WTC11 (cell line): ENCODE measurements at regions not wholly inside any gene's neighbourhood (a gene's known extent, or its start where the extent isn't known, plus 50 kb on each side); places are given as distances from the start of the nearest gene placed in this dataset.

Experiments
- ATAC-seq: fragments of 200-7000 bp; cut with Tn5 transposase; 2 replicates; pipeline ENCODE4 v1.10.0; 2021; ENCODE audit warnings: mild to moderate bottlenecking, moderate library complexity
- CTCF ChIA-PET: fragments of 300-600 bp; sonication (Branson Sonifier 250); formaldehyde crosslinking; loops from one replicate; lab custom pipeline; 2021; ENCODE audit warnings: antibody characterized with exemption; lab: Charles Lee
- POLR2A ChIA-PET: fragments of 350-600 bp; sonication (Branson Sonifier 250); formaldehyde crosslinking; loops from one replicate; lab custom pipeline; 2021; ENCODE audit warnings: antibody characterized with exemption; lab: Charles Lee
- DNase-seq: peaks from one replicate; pipeline ENCODE4 v3.0.0; 2021; ENCODE audit warnings: low spot score
- H3K27ac Mint-ChIP-seq: 2 replicates; pipeline ENCODE4 v1.8.0; 2021; ENCODE audit warnings: mixed read lengths
- H3K27me3 Mint-ChIP-seq: 2 replicates; pipeline ENCODE4 v1.8.0; 2021; ENCODE audit warnings: low read depth, mild to moderate bottlenecking, moderate library complexity, mixed read lengths
- H3K36me3 Mint-ChIP-seq: 2 replicates; pipeline ENCODE4 v1.8.0; 2021; ENCODE audit warnings: mixed read lengths
- H3K4me1 Mint-ChIP-seq: 2 replicates; pipeline ENCODE4 v1.8.0; 2022; ENCODE audit warnings: mixed read lengths
- H3K4me3 Mint-ChIP-seq: 2 replicates; pipeline ENCODE4 v1.8.0; 2021; ENCODE audit warnings: mild to moderate bottlenecking, moderate library complexity, mixed read lengths
- H3K9me3 Mint-ChIP-seq: 2 replicates; pipeline ENCODE4 v1.8.0; 2021; ENCODE audit warnings: mixed read lengths
- ATF1 ChIP-seq: sonication (generic); formaldehyde crosslinking; IDR thresholded peaks from 2 replicates; pipeline ENCODE4 v1.8.1; 2023; ENCODE audit warnings: mild to moderate bottlenecking, moderate library complexity, missing genetic modification reagents
- CREM ChIP-seq: sonication (generic); formaldehyde crosslinking; IDR thresholded peaks from 2 replicates; pipeline ENCODE4 v1.8.1; 2022; ENCODE audit warnings: mild to moderate bottlenecking, missing genetic modification reagents, moderate library complexity
- FOXK1 ChIP-seq: sonication (generic); formaldehyde crosslinking; IDR thresholded peaks from 2 replicates; pipeline ENCODE4 v1.8.0; 2022; ENCODE audit warnings: mild to moderate bottlenecking, moderate library complexity, missing genetic modification reagents
- GTF2I ChIP-seq: fragments of 250-450 bp; sonication (Bioruptor Pico); conservative IDR thresholded peaks from 2 replicates; pipeline ENCODE4 v1.4.0; 2021; ENCODE audit warnings: mild to moderate bottlenecking
- MYBL2 ChIP-seq: sonication (generic); formaldehyde crosslinking; IDR thresholded peaks from 2 replicates; pipeline ENCODE4 v1.8.1; 2023; ENCODE audit warnings: mild to moderate bottlenecking, moderate library complexity, missing genetic modification reagents
- SMAD3 ChIP-seq: sonication (generic); formaldehyde crosslinking; IDR thresholded peaks from 2 replicates; pipeline ENCODE4 v1.8.0; 2022; ENCODE audit warnings: missing genetic modification reagents, mild to moderate bottlenecking, borderline replicate concordance
- TEAD4 ChIP-seq: sonication (generic); formaldehyde crosslinking; IDR thresholded peaks from 2 replicates; pipeline ENCODE4 v1.8.0; 2022; ENCODE audit warnings: mild to moderate bottlenecking, missing genetic modification reagents
- ZNF263 ChIP-seq: sonication (generic); formaldehyde crosslinking; IDR thresholded peaks from 2 replicates; pipeline ENCODE4 v1.8.1; 2022; ENCODE audit warnings: low read depth, mild to moderate bottlenecking, moderate library complexity, missing genetic modification reagents
- ZNF317 ChIP-seq: sonication (generic); formaldehyde crosslinking; IDR thresholded peaks from 2 replicates; pipeline ENCODE4 v1.8.1; 2023; ENCODE audit warnings: low read depth, mild to moderate bottlenecking, moderate library complexity, missing genetic modification reagents, borderline replicate concordance
- ZNF423 ChIP-seq: fragments of 250-450 bp; sonication (Bioruptor Pico); IDR thresholded peaks from 2 replicates; pipeline ENCODE4 v2.1.2; 2022; ENCODE audit warnings: mild to moderate bottlenecking, moderate library complexity
- TF ChIP-seq, protein P1 (sequence below): sonication (generic); formaldehyde crosslinking; IDR thresholded peaks from 2 replicates; pipeline ENCODE4 v1.8.1; 2022; ENCODE audit warnings: mild to moderate bottlenecking, missing genetic modification reagents, moderate library complexity, borderline replicate concordance
- TF ChIP-seq, protein P2 (sequence below): sonication (generic); formaldehyde crosslinking; IDR thresholded peaks from 2 replicates; pipeline ENCODE4 v1.8.1; 2023; ENCODE audit warnings: mild to moderate bottlenecking, moderate library complexity, missing genetic modification reagents
- TF ChIP-seq, protein P3 (sequence below): sonication (generic); formaldehyde crosslinking; IDR thresholded peaks from 2 replicates; pipeline ENCODE4 v1.8.0; 2023; ENCODE audit warnings: missing genetic modification reagents, mild to moderate bottlenecking, borderline replicate concordance
- TF ChIP-seq, protein P4 (sequence below): fragments of 250-450 bp; sonication (Bioruptor Pico); IDR thresholded peaks from 2 replicates; pipeline ENCODE4 v1.9.0; 2021; ENCODE audit warnings: mild to moderate bottlenecking
- TF ChIP-seq, protein P5 (sequence below): sonication (generic); formaldehyde crosslinking; IDR thresholded peaks from 2 replicates; pipeline ENCODE4 v1.8.1; 2023; ENCODE audit warnings: mild to moderate bottlenecking, missing genetic modification reagents

DNA sequence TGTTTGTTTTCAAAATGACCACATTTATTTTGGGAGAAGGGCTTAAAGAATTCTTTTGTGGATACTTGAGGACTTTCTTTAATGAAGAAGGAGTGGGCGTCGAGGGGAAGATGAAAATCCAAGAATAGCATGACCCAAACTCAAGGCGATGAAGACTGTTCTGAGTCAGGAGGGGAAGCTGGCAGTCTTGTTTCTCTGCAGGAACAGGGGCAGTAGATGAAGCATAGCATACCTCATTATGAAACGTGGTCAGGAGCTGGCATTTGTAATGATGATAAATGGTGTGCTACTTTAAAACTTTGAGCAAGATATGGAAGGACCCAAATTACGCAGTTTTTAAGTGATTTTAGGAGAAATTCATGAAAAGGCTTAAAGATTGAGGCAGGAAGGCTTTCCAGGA, 549.0 kb downstream of the IGSF11 start (continued):
- TF ChIP-seq, protein P1, sequence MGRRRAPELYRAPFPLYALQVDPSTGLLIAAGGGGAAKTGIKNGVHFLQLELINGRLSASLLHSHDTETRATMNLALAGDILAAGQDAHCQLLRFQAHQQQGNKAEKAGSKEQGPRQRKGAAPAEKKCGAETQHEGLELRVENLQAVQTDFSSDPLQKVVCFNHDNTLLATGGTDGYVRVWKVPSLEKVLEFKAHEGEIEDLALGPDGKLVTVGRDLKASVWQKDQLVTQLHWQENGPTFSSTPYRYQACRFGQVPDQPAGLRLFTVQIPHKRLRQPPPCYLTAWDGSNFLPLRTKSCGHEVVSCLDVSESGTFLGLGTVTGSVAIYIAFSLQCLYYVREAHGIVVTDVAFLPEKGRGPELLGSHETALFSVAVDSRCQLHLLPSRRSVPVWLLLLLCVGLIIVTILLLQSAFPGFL (CRISPR knock-in tag) = no peak
- TF ChIP-seq ATF1 (CRISPR knock-in tag) (no peak), SMAD3 (CRISPR knock-in tag) (no peak), GTF2I (CRISPR knock-in tag) (no peak)
- TF ChIP-seq, protein P2, sequence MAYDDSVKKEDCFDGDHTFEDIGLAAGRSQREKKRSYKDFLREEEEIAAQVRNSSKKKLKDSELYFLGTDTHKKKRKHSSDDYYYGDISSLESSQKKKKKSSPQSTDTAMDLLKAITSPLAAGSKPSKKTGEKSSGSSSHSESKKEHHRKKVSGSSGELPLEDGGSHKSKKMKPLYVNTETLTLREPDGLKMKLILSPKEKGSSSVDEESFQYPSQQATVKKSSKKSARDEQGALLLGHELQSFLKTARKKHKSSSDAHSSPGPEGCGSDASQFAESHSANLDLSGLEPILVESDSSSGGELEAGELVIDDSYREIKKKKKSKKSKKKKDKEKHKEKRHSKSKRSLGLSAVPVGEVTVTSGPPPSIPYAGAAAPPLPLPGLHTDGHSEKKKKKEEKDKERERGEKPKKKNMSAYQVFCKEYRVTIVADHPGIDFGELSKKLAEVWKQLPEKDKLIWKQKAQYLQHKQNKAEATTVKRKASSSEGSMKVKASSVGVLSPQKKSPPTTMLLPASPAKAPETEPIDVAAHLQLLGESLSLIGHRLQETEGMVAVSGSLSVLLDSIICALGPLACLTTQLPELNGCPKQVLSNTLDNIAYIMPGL = no peak
- TF ChIP-seq, all 79 proteins: peak for 0

DNA sequence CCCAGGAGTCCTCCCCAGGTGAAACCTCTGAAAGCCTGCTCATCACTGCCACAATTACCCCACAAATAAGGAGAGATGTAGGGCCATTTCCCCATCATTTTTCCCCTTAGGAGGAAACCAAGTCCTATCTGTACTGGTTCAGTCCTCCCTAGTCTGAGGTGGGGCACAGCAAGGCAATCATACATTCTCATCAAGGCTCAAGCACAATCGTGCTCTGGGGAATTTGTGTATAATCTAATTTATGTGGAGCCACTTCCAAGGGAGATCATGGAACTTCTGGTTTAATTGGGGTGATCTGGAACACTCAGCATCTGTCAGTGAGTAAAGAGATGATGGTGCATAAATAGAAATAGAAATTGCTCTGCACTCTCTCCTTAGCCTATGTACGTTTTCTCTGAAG, 546.9 kb downstream of the IGSF11 start:
- no peak for ATAC-seq

More for the DNA sequence above, 546.9 kb downstream of the IGSF11 start:
- CTCF ChIA-PET = no interaction called here
- peaks cover 18% of the 10 kb centered on the region for H3K4me1 Mint-ChIP-seq
- H3K4me3 Mint-ChIP-seq = no peak overlapping the region
- H3K27me3 Mint-ChIP-seq = no peaks in the 10 kb centered on the region
- H3K36me3 Mint-ChIP-seq = no peaks in the 10 kb centered on the region
- POLR2A ChIA-PET = no interaction called here
- H3K9me3 Mint-ChIP-seq = peaks cover 5% of the 10 kb centered on the region
- no peak overlapping the region for H3K27ac Mint-ChIP-seq
- no peak for DNase-seq
- no peak for TF ChIP-seq TEAD4
- no peak for TF ChIP-seq MYBL2 (CRISPR knock-in tag)
- TF ChIP-seq, protein P3, sequence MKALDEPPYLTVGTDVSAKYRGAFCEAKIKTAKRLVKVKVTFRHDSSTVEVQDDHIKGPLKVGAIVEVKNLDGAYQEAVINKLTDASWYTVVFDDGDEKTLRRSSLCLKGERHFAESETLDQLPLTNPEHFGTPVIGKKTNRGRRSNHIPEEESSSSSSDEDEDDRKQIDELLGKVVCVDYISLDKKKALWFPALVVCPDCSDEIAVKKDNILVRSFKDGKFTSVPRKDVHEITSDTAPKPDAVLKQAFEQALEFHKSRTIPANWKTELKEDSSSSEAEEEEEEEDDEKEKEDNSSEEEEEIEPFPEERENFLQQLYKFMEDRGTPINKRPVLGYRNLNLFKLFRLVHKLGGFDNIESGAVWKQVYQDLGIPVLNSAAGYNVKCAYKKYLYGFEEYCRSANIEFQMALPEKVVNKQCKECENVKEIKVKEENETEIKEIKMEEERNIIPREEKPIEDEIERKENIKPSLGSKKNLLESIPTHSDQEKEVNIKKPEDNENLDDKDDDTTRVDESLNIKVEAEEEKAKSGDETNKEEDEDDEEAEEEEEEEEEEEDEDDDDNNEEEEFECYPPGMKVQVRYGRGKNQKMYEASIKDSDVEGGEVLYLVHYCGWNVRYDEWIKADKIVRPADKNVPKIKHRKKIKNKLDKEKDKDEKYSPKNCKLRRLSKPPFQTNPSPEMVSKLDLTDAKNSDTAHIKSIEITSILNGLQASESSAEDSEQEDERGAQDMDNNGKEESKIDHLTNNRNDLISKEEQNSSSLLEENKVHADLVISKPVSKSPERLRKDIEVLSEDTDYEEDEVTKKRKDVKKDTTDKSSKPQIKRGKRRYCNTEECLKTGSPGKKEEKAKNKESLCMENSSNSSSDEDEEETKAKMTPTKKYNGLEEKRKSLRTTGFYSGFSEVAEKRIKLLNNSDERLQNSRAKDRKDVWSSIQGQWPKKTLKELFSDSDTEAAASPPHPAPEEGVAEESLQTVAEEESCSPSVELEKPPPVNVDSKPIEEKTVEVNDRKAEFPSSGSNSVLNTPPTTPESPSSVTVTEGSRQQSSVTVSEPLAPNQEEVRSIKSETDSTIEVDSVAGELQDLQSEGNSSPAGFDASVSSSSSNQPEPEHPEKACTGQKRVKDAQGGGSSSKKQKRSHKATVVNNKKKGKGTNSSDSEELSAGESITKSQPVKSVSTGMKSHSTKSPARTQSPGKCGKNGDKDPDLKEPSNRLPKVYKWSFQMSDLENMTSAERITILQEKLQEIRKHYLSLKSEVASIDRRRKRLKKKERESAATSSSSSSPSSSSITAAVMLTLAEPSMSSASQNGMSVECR (CRISPR knock-in tag) = no peak
- TF ChIP-seq ZNF317 (CRISPR knock-in tag) = no peak
- no peak for TF ChIP-seq CREM (CRISPR knock-in tag)
- TF ChIP-seq, protein P4, sequence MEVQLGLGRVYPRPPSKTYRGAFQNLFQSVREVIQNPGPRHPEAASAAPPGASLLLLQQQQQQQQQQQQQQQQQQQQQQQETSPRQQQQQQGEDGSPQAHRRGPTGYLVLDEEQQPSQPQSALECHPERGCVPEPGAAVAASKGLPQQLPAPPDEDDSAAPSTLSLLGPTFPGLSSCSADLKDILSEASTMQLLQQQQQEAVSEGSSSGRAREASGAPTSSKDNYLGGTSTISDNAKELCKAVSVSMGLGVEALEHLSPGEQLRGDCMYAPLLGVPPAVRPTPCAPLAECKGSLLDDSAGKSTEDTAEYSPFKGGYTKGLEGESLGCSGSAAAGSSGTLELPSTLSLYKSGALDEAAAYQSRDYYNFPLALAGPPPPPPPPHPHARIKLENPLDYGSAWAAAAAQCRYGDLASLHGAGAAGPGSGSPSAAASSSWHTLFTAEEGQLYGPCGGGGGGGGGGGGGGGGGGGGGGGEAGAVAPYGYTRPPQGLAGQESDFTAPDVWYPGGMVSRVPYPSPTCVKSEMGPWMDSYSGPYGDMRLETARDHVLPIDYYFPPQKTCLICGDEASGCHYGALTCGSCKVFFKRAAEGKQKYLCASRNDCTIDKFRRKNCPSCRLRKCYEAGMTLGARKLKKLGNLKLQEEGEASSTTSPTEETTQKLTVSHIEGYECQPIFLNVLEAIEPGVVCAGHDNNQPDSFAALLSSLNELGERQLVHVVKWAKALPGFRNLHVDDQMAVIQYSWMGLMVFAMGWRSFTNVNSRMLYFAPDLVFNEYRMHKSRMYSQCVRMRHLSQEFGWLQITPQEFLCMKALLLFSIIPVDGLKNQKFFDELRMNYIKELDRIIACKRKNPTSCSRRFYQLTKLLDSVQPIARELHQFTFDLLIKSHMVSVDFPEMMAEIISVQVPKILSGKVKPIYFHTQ = no peak
- no peak for TF ChIP-seq ZNF263
- TF ChIP-seq, protein P5, sequence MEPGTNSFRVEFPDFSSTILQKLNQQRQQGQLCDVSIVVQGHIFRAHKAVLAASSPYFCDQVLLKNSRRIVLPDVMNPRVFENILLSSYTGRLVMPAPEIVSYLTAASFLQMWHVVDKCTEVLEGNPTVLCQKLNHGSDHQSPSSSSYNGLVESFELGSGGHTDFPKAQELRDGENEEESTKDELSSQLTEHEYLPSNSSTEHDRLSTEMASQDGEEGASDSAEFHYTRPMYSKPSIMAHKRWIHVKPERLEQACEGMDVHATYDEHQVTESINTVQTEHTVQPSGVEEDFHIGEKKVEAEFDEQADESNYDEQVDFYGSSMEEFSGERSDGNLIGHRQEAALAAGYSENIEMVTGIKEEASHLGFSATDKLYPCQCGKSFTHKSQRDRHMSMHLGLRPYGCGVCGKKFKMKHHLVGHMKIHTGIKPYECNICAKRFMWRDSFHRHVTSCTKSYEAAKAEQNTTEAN (CRISPR knock-in tag) = no peak
- no peak for TF ChIP-seq ZNF423
- TF ChIP-seq FOXK1 = no peak
- TF ChIP-seq, all 79 proteins: peak for 0
